ENCODE measurements at regions not wholly inside any gene's neighbourhood (a gene's known extent, or its start where the extent isn't known, plus 50 kb on each side); places are given as distances from the start of the nearest gene placed in this dataset.

DNA sequence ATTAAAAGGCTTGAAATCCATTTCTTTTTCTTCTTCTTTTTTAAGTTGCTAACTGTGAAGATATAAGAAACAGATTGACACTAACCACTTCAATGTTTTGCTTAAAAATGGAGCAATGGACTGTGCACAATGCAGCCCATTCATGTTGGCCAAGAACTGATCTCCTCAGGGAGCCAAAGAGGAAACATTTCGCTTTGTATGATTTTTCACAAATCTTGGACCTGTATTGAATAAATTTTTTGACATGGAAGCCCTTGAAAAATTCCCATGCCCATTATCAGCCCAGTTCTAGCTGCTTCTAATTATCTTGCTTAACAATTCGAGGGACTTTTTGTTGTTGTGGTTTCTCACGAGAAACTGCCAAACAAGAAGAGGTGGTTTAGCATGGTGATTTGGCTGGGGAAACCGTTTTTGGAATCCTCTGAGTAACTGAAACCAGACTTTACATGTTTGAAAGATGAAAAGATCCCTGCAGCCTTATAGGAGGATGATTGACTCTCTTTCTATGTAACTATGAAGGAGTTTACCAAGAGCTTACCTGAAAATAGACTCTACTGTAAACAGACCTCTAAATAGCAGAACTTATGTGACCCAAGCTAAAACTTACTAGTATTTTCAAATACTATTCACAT lies 1389.4 kb upstream of the GOT2 start:
- H3K4me3 ChIP-seq (ENCODE audit: low read depth, low read length): no peak overlapping the region
- TF ChIP-seq, protein P1, sequence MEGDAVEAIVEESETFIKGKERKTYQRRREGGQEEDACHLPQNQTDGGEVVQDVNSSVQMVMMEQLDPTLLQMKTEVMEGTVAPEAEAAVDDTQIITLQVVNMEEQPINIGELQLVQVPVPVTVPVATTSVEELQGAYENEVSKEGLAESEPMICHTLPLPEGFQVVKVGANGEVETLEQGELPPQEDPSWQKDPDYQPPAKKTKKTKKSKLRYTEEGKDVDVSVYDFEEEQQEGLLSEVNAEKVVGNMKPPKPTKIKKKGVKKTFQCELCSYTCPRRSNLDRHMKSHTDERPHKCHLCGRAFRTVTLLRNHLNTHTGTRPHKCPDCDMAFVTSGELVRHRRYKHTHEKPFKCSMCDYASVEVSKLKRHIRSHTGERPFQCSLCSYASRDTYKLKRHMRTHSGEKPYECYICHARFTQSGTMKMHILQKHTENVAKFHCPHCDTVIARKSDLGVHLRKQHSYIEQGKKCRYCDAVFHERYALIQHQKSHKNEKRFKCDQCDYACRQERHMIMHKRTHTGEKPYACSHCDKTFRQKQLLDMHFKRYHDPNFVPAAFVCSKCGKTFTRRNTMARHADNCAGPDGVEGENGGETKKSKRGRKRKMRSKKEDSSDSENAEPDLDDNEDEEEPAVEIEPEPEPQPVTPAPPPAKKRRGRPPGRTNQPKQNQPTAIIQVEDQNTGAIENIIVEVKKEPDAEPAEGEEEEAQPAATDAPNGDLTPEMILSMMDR (IDR thresholded peaks at IDR 0.05; ENCODE audit: control insufficient read depth, extremely low read depth, insufficient read depth): no peak
- DNase-seq (ENCODE audit: low read depth): no peak

DNA sequence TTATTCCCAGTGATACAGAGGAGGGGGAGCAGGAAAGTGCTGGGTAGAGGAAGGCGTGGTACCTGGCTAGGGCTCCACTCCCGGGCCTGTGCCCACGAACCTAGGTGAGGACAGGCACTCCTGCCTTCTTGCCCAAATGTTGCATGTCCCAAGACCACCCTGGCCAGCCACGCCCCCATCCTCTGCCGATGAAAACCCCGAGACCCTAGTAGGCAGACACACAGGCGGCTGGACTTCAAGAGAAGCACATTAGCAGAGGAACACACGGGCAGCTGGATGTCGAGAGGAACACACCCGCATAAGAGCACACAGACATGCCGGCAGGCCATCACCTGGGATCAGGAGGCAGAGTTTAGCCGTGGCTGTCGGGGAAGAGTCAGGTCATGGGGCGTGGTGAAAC lies 1386.5 kb upstream of the GOT2 start:
- TF ChIP-seq, protein P1 (IDR thresholded peaks at IDR 0.05; ENCODE audit: control insufficient read depth, extremely low read depth, insufficient read depth): no peak
- no peak for DNase-seq (ENCODE audit: low read depth)
- no peak overlapping the region for H3K4me3 ChIP-seq (ENCODE audit: low read depth, low read length)

DNA sequence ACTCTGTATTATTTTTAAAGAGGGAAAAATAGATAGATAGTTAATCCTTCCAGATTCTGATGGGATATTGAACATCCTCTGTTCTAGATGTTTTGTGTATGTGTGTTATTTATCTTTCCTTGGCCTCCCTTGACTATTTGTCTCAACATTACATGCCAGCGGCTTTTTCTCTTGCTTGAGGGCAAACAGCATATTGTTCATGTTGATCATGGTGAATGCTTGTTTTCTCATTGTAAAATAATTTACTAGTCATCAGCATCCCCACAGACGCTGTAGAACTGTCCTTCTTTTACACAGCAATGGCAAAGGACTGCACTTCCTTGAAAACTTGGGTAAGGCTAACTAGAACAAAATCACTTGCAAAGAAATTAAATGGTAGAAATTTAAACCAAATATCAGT lies 1376.4 kb upstream of the GOT2 start:
- DNase-seq (ENCODE audit: low read depth): no peak
- TF ChIP-seq, protein P1 (IDR thresholded peaks at IDR 0.05; ENCODE audit: control insufficient read depth, extremely low read depth, insufficient read depth): no peak

DNA sequence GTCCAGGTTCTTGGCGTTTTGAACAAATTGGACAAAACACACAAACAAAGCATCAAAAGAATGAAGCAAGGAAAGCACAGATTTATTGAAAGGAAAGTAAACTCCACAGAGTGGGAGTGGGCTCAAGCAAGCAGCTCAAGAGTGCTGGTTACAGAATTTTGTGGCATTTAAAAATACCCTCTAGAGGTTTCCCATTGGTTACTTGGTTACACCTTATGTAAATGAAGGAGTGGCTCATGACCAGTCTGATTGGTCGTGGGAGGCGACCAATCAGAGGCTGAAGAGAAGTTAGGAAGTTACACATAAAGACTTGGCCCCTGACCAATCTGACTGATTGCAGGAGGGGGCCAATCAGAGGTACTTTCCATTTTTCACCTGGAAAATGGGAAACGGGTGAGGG lies 1373.8 kb upstream of the GOT2 start:
- TF ChIP-seq, protein P1 (IDR thresholded peaks at IDR 0.05; ENCODE audit: control insufficient read depth, extremely low read depth, insufficient read depth): no peak
- no peak overlapping the region for H3K4me3 ChIP-seq (ENCODE audit: low read depth, low read length)
- no peak for DNase-seq (ENCODE audit: low read depth)

More for the DNA sequence above, 1376.4 kb upstream of the GOT2 start:
- H3K4me3 ChIP-seq (ENCODE audit: low read depth, low read length): no peak overlapping the region

DNA sequence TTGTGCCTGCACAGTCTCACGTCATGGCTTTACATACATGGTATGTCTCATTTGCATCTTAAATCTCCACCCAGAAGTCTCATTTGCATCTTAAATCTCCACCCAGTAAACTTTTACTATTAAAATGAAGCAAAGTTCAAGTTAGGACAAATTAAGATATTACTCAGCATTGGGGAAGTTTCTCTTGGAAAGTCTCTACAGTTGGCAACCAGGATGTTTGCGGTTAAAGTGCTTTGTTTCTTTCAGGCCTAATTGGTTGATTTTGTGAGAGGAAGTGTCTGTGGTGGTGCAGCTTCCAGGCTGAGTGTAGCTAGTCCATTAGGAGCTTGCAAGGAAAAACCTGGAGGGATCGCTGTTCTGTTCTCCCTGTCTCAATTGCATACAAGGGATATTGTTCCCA lies 1373.3 kb upstream of the GOT2 start:
- TF ChIP-seq, protein P1 (IDR thresholded peaks at IDR 0.05; ENCODE audit: control insufficient read depth, extremely low read depth, insufficient read depth): no peak
- DNase-seq (ENCODE audit: low read depth): no peak

DNA sequence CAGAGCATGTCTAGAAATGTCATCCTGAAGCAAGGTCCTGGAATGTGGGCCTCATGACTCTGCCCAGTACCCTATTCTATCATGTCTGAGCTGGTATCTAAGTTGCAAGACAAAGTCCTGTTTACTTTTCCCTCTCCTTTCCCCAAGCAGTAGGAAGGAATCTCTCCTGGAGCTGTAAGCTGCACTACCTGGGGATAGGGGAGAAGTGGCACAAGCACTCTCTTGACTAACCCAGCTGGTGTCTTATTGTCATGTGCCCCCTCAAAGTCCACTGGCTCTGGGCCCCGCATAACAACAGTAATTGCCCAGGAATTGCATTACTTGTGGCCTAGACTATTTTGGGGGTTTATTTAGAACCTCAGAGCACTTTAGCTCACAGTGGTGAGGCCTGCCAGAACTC lies 1366.3 kb upstream of the GOT2 start:
- TF ChIP-seq, protein P1 (IDR thresholded peaks at IDR 0.05; ENCODE audit: control insufficient read depth, extremely low read depth, insufficient read depth): no peak
- no peak for DNase-seq (ENCODE audit: low read depth)
- H3K4me3 ChIP-seq (ENCODE audit: low read depth, low read length): no peak overlapping the region

More for the DNA sequence above, 1373.3 kb upstream of the GOT2 start:
- H3K4me3 ChIP-seq (ENCODE audit: low read depth, low read length): no peak overlapping the region

DNA sequence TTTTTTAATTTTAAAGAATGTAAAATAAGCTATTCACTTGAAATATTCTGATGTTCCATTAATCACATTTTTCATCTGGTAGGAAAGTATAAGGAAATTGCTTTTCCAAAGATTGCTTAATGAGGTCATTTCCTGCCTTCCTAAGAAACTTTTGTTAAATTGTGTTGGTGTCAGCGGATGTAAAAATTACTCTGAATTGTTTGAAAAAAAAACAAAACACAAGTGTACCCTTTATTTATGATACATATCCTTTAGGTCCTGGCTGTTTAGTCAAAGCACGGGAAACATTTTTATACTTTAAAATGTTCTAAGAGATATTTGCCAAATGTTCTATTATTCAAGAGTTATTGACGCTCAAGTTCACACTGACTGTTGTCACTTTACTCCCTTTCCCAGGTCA lies 1357.4 kb upstream of the GOT2 start:
- no peak for DNase-seq (ENCODE audit: low read depth)
- TF ChIP-seq, protein P1 (IDR thresholded peaks at IDR 0.05; ENCODE audit: control insufficient read depth, extremely low read depth, insufficient read depth): no peak
- H3K4me3 ChIP-seq (ENCODE audit: low read depth, low read length): no peak overlapping the region

All from LNCaP clone FGC (cell line).